Chondrocyte (in vitro differentiated cells): ENCODE measurements at regions not wholly inside any gene's neighbourhood (a gene's known extent, or its start where the extent isn't known, plus 50 kb on each side); places are given as distances from the start of the nearest gene placed in this dataset.
"Not testable (repeated sequence)": the region's sequence is repeated elsewhere in the genome, so short reads cannot be mapped to it uniquely, and the experiment has no call there.

Experiments used
- DNase-seq: peaks from one replicate; pipeline ENCODE4 v3.0.0; 2021; ENCODE audit warnings: mixed read lengths, low spot score
- H3K27ac Mint-ChIP-seq: one replicate; pipeline ENCODE4 v1.8.0; 2021; ENCODE audit warnings: mild to moderate bottlenecking, moderate library complexity, mixed read lengths; ENCODE audit not compliant: unreplicated experiment
- H3K27me3 Mint-ChIP-seq: 2 replicates; pipeline ENCODE4 v1.8.0; 2021; ENCODE audit warnings: low read depth, mixed read lengths
- H3K36me3 Mint-ChIP-seq: 2 replicates; pipeline ENCODE4 v1.8.0; 2021; ENCODE audit warnings: low read depth, mixed read lengths
- H3K4me1 Mint-ChIP-seq: 2 replicates; pipeline ENCODE4 v1.8.0; 2021; ENCODE audit warnings: low read depth, mild to moderate bottlenecking, mixed read lengths
- H3K4me3 Mint-ChIP-seq: one replicate; pipeline ENCODE4 v1.8.0; 2021; ENCODE audit warnings: mild to moderate bottlenecking, moderate library complexity, mixed read lengths; ENCODE audit not compliant: unreplicated experiment
- H3K9me3 Mint-ChIP-seq: 2 replicates; pipeline ENCODE4 v1.8.0; 2021; ENCODE audit warnings: low read depth, mixed read lengths
- CTCF ChIP-seq: fragments of 200-600 bp; sonication (generic); IDR thresholded peaks from 2 replicates; pipeline ENCODE4 v1.5.0; 2021; ENCODE audit warnings: antibody characterized with exemption, mild to moderate bottlenecking, moderate library complexity

- no peak for TF ChIP-seq CTCF
- Mint-ChIP-seq H3K4me1 (peaks cover 2% of the 10 kb centered on the region), H3K9me3 (no peaks in the 10 kb centered on the region), H3K4me3 (no peak overlapping the region), H3K27me3 (no peaks in the 10 kb centered on the region), H3K27ac (no peak overlapping the region), H3K36me3 (no peaks in the 10 kb centered on the region)
- no peak for DNase-seq
These were observed 143.3 kb downstream of the KLRB1 start for GRCh38 chr12:9464408-9464807.

- DNase-seq, H3K4me3 Mint-ChIP-seq, H3K9me3 Mint-ChIP-seq, H3K4me1 Mint-ChIP-seq, H3K36me3 Mint-ChIP-seq, H3K27ac Mint-ChIP-seq, H3K27me3 Mint-ChIP-seq: not testable (repeated sequence)
These were observed 152.2 kb downstream of the KLRB1 start for GRCh38 chr12:9455516-9455915.

- H3K4me1 Mint-ChIP-seq, DNase-seq, H3K4me3 Mint-ChIP-seq, H3K27ac Mint-ChIP-seq, H3K9me3 Mint-ChIP-seq, H3K36me3 Mint-ChIP-seq, H3K27me3 Mint-ChIP-seq: not testable (repeated sequence)
These were observed 153.7 kb downstream of the KLRB1 start for GRCh38 chr12:9454021-9454420.

- H3K27ac Mint-ChIP-seq, H3K9me3 Mint-ChIP-seq, H3K27me3 Mint-ChIP-seq, H3K36me3 Mint-ChIP-seq, DNase-seq, H3K4me3 Mint-ChIP-seq: not testable (repeated sequence)
- peaks cover 13% of the 10 kb centered on the region for H3K4me1 Mint-ChIP-seq
These were observed 157.6 kb downstream of the KLRB1 start for GRCh38 chr12:9450127-9450567.

- H3K27ac Mint-ChIP-seq: not testable (repeated sequence)
These were observed 158.0 kb downstream of the KLRB1 start for GRCh38 chr12:9449657-9450126.

GRCh38 chr12:9449181-9449580, 158.5 kb downstream of the KLRB1 start:
- Mint-ChIP-seq H3K4me3 (peak overlapping the region; percentile 91), H3K36me3 (no peaks in the 10 kb centered on the region), H3K4me1 (peaks cover 13% of the 10 kb centered on the region), H3K27ac (no peak overlapping the region), H3K27me3 (no peaks in the 10 kb centered on the region), H3K9me3 (peaks cover 2% of the 10 kb centered on the region)
- no peak for DNase-seq
- TF ChIP-seq CTCF: no peak

More at GRCh38 chr12:9449657-9450126, 158.0 kb downstream of the KLRB1 start:
- peaks cover 13% of the 10 kb centered on the region for H3K4me1 Mint-ChIP-seq
- not testable (repeated sequence) for H3K27me3 Mint-ChIP-seq, H3K36me3 Mint-ChIP-seq, H3K4me3 Mint-ChIP-seq, DNase-seq, H3K9me3 Mint-ChIP-seq

- H3K9me3 Mint-ChIP-seq, H3K27me3 Mint-ChIP-seq, H3K27ac Mint-ChIP-seq, DNase-seq, H3K36me3 Mint-ChIP-seq: not testable (repeated sequence)
- Mint-ChIP-seq H3K4me1 (peaks cover 13% of the 10 kb centered on the region), H3K4me3 (peak overlapping the region; percentile 91)
These were observed 159.1 kb downstream of the KLRB1 start for GRCh38 chr12:9448648-9449047.

- Mint-ChIP-seq H3K4me3 (peak overlapping the region; percentile 91), H3K4me1 (peaks cover 13% of the 10 kb centered on the region), H3K27ac (peak overlapping the region; percentile 34)
- not testable (repeated sequence) for H3K36me3 Mint-ChIP-seq, H3K9me3 Mint-ChIP-seq, H3K27me3 Mint-ChIP-seq
- peak; percentile 87 for DNase-seq
These were observed 159.7 kb downstream of the KLRB1 start for GRCh38 chr12:9447791-9448614.

GRCh38 chr12:9446883-9447761, 160.6 kb downstream of the KLRB1 start:
- not testable (repeated sequence) for H3K36me3 Mint-ChIP-seq, H3K9me3 Mint-ChIP-seq, DNase-seq, H3K27ac Mint-ChIP-seq, H3K27me3 Mint-ChIP-seq
- Mint-ChIP-seq H3K4me3 (peak overlapping the region; percentile 91), H3K4me1 (peaks cover 13% of the 10 kb centered on the region)

- not testable (repeated sequence) for DNase-seq, H3K4me1 Mint-ChIP-seq, H3K4me3 Mint-ChIP-seq, H3K27me3 Mint-ChIP-seq, H3K27ac Mint-ChIP-seq, H3K36me3 Mint-ChIP-seq, H3K9me3 Mint-ChIP-seq
These were observed 167.3 kb downstream of the KLRB1 start for GRCh38 chr12:9440428-9440827.
